Activated T-cell treated with anti-CD3 and anti-CD28 coated beads, Interleukin-2, amount 50 U/mL, for 72 hours (primary cell): ENCODE measurements at regions not wholly inside any gene's neighbourhood (a gene's known extent, or its start where the extent isn't known, plus 50 kb on each side); places are given as distances from the start of the nearest gene placed in this dataset.
"Not testable (repeated sequence)": the region's sequence is repeated elsewhere in the genome, so short reads cannot be mapped to it uniquely, and the experiment has no call there.

Experiments used
- ATAC-seq, 2 donors: fragments of 150-1000 bp; cut with Tn5 transposase; replicated peaks in 1 of 2; 2 replicates each; pipeline ENCODE4 v1.10.0; 2021; ENCODE audit warnings: moderate library complexity in 2 of 2, mild to moderate bottlenecking in 1 of 2
- DNase-seq, 2 donors: peaks; one replicate each; pipeline ENCODE4 v3.0.0; 2021 to 2022; ENCODE audit warnings: mixed read lengths in 1 of 2
- H3K27ac Mint-ChIP-seq: one replicate; pipeline ENCODE4 v1.8.0; 2022; ENCODE audit warnings: mild to moderate bottlenecking, moderate library complexity, mixed read lengths
- H3K27me3 Mint-ChIP-seq: one replicate; pipeline ENCODE4 v1.8.0; 2022; ENCODE audit warnings: low read depth, mixed read lengths
- H3K36me3 Mint-ChIP-seq, 2 donors: one replicate each; pipeline ENCODE4 v1.8.0; 2022; ENCODE audit warnings: mixed read lengths in 2 of 2, mild to moderate bottlenecking in 1 of 2; ENCODE audit not compliant: insufficient read depth in 2 of 2
- H3K4me1 Mint-ChIP-seq: one replicate; pipeline ENCODE4 v1.8.0; 2022; ENCODE audit warnings: low read depth, mixed read lengths
- H3K4me3 Mint-ChIP-seq, 2 donors: one replicate each; pipeline ENCODE4 v1.8.0; 2022; ENCODE audit warnings: mild to moderate bottlenecking in 2 of 2, mixed read lengths in 2 of 2, moderate library complexity in 2 of 2
- H3K9me3 Mint-ChIP-seq, 2 donors: one replicate each; pipeline ENCODE4 v1.8.0; 2022; ENCODE audit warnings: mixed read lengths in 2 of 2

GRCh38 chrX:63581906-63582305 lies 203.1 kb downstream of the ARHGEF9 start:
- Mint-ChIP-seq H3K4me1 (no peaks in the 10 kb centered on the region), H3K9me3 (peaks cover 0 to 2% of the 10 kb centered on the region in 2 donors), H3K27ac (no peak overlapping the region), H3K27me3 (peaks cover 10% of the 10 kb centered on the region), H3K36me3 (no peaks in the 10 kb centered on the region), H3K4me3 (no peak overlapping the region)
- ATAC-seq (no peak), DNase-seq (no peak)

- DNase-seq (no peak), ATAC-seq (no peak)
- Mint-ChIP-seq H3K4me3 (no peak overlapping the region), H3K27me3 (peaks cover 7% of the 10 kb centered on the region), H3K4me1 (no peaks in the 10 kb centered on the region), H3K36me3 (no peaks in the 10 kb centered on the region), H3K27ac (no peak overlapping the region), H3K9me3 (peaks cover 0 to 2% of the 10 kb centered on the region in 2 donors)
These were observed 203.6 kb downstream of the ARHGEF9 start for GRCh38 chrX:63581398-63581797.

- Mint-ChIP-seq H3K4me1 (no peaks in the 10 kb centered on the region), H3K27ac (no peak overlapping the region), H3K27me3 (peaks cover 7% of the 10 kb centered on the region), H3K4me3 (no peak overlapping the region), H3K36me3 (no peaks in the 10 kb centered on the region), H3K9me3 (peaks cover 0 to 2% of the 10 kb centered on the region in 2 donors)
- DNase-seq (no peak), ATAC-seq (no peak)
These were observed 208.5 kb downstream of the ARHGEF9 start for GRCh38 chrX:63576533-63576932.

GRCh38 chrX:63575700-63576099 lies 209.3 kb downstream of the ARHGEF9 start:
- H3K4me1 Mint-ChIP-seq, H3K4me3 Mint-ChIP-seq, H3K9me3 Mint-ChIP-seq, ATAC-seq, DNase-seq, H3K27ac Mint-ChIP-seq, H3K36me3 Mint-ChIP-seq: not testable (repeated sequence)
- H3K27me3 Mint-ChIP-seq: peaks cover 11% of the 10 kb centered on the region

- H3K27me3 Mint-ChIP-seq: peaks cover 40% of the 10 kb centered on the region
- H3K27ac Mint-ChIP-seq: no peak overlapping the region
- peaks cover 0 to 4% of the 10 kb centered on the region in 2 donors for H3K9me3 Mint-ChIP-seq
- DNase-seq (no peak), ATAC-seq (no peak)
- H3K4me1 Mint-ChIP-seq: no peaks in the 10 kb centered on the region
- H3K4me3 Mint-ChIP-seq: no peak overlapping the region
- H3K36me3 Mint-ChIP-seq: peaks cover 0 to 15% of the 10 kb centered on the region in 2 donors
These were observed 215.7 kb upstream of the SPIN4 start for GRCh38 chrX:63566856-63567255.

- Mint-ChIP-seq H3K4me1 (peaks cover 14% of the 10 kb centered on the region), H3K9me3 (peaks cover 0 to 3% of the 10 kb centered on the region in 2 donors), H3K4me3 (peak overlapping the region; percentile 97 to 99), H3K27ac (peak overlapping the region; percentile 75), H3K27me3 (peaks cover 13% of the 10 kb centered on the region), H3K36me3 (peaks cover 7 to 18% of the 10 kb centered on the region in 2 donors)
- ATAC-seq: no peak
- DNase-seq: no peak
These were observed 210.3 kb upstream of the SPIN4 start for GRCh38 chrX:63561425-63561824.

- H3K27me3 Mint-ChIP-seq: peaks cover 6% of the 10 kb centered on the region
- peaks cover 8 to 12% of the 10 kb centered on the region in 2 donors for H3K36me3 Mint-ChIP-seq
- H3K4me3 Mint-ChIP-seq: peak overlapping the region; percentile 97 to 99
- DNase-seq: peak; percentile 53 to 58
- ATAC-seq: peak; percentile 98 to 99
- peaks cover 14% of the 10 kb centered on the region for H3K4me1 Mint-ChIP-seq
- peak overlapping the region; percentile 98 for H3K27ac Mint-ChIP-seq
- H3K9me3 Mint-ChIP-seq: peaks cover under 1 to 2% of the 10 kb centered on the region in 2 donors
These were observed 209.6 kb upstream of the SPIN4 start for GRCh38 chrX:63560601-63561218.

- DNase-seq (no peak), ATAC-seq (no peak)
- H3K27me3 Mint-ChIP-seq: no peaks in the 10 kb centered on the region
- H3K9me3 Mint-ChIP-seq: peaks cover 7% of the 10 kb centered on the region in 2 donors
- no peak overlapping the region for H3K4me3 Mint-ChIP-seq
- H3K27ac Mint-ChIP-seq: no peak overlapping the region
- H3K36me3 Mint-ChIP-seq: peaks cover 8 to 11% of the 10 kb centered on the region in 2 donors
- H3K4me1 Mint-ChIP-seq: no peaks in the 10 kb centered on the region
These were observed 200.7 kb upstream of the SPIN4 start for GRCh38 chrX:63551856-63552255.

GRCh38 chrX:63530654-63531053 lies 179.5 kb upstream of the SPIN4 start:
- ATAC-seq (no peak), DNase-seq (no peak)
- H3K4me3 Mint-ChIP-seq: no peak overlapping the region
- no peaks in the 10 kb centered on the region for H3K4me1 Mint-ChIP-seq
- peaks cover 7 to 12% of the 10 kb centered on the region in 2 donors for H3K9me3 Mint-ChIP-seq
- no peak overlapping the region for H3K27ac Mint-ChIP-seq
- H3K36me3 Mint-ChIP-seq: peaks cover 8 to 18% of the 10 kb centered on the region in 2 donors
- no peaks in the 10 kb centered on the region for H3K27me3 Mint-ChIP-seq

GRCh38 chrX:63529961-63530360 lies 178.8 kb upstream of the SPIN4 start:
- Mint-ChIP-seq H3K9me3 (peaks cover 5 to 12% of the 10 kb centered on the region in 2 donors), H3K27ac (no peak overlapping the region), H3K4me1 (no peaks in the 10 kb centered on the region), H3K36me3 (peaks cover 4 to 18% of the 10 kb centered on the region in 2 donors), H3K27me3 (no peaks in the 10 kb centered on the region), H3K4me3 (no peak overlapping the region)
- no peak for DNase-seq
- ATAC-seq: no peak

- DNase-seq: no peak
- Mint-ChIP-seq H3K27me3 (no peaks in the 10 kb centered on the region), H3K4me3 (no peak overlapping the region), H3K36me3 (peaks cover 4 to 9% of the 10 kb centered on the region in 2 donors), H3K27ac (no peak overlapping the region), H3K4me1 (no peaks in the 10 kb centered on the region), H3K9me3 (peaks cover 5 to 12% of the 10 kb centered on the region in 2 donors)
- no peak for ATAC-seq
These were observed 175.7 kb upstream of the SPIN4 start for GRCh38 chrX:63526863-63527262.

GRCh38 chrX:63525491-63525890 lies 174.4 kb upstream of the SPIN4 start:
- ATAC-seq: no peak
- H3K4me3 Mint-ChIP-seq: no peak overlapping the region

GRCh38 chrX:63519368-63519767 lies 168.2 kb upstream of the SPIN4 start:
- H3K4me1 Mint-ChIP-seq, ATAC-seq, H3K27me3 Mint-ChIP-seq, H3K4me3 Mint-ChIP-seq, H3K27ac Mint-ChIP-seq, DNase-seq, H3K9me3 Mint-ChIP-seq, H3K36me3 Mint-ChIP-seq: not testable (repeated sequence)

More at GRCh38 chrX:63525491-63525890, 174.4 kb upstream of the SPIN4 start:
- Mint-ChIP-seq H3K27me3 (no peaks in the 10 kb centered on the region), H3K36me3 (peaks cover 1 to 8% of the 10 kb centered on the region in 2 donors), H3K9me3 (peaks cover under 1 to 5% of the 10 kb centered on the region in 2 donors), H3K27ac (no peak overlapping the region), H3K4me1 (no peaks in the 10 kb centered on the region)
- DNase-seq: no peak

- Mint-ChIP-seq H3K36me3 (no peaks in the 10 kb centered on the region), H3K27me3 (no peaks in the 10 kb centered on the region), H3K4me1 (no peaks in the 10 kb centered on the region), H3K9me3 (no peaks in the 10 kb centered on the region), H3K27ac (no peak overlapping the region), H3K4me3 (no peak overlapping the region)
- no peak for DNase-seq
- ATAC-seq: no peak
These were observed 163.5 kb upstream of the SPIN4 start for GRCh38 chrX:63514569-63515080.
